Mesenchymal stem cell (in vitro differentiated cells and primary cell): ENCODE measurements at regions not wholly inside any gene's neighbourhood (a gene's known extent, or its start where the extent isn't known, plus 50 kb on each side); places are given as distances from the start of the nearest gene placed in this dataset.
"Not testable (repeated sequence)": the region's sequence is repeated elsewhere in the genome, so short reads cannot be mapped to it uniquely, and the experiment has no call there.

Source experiments
- DNase-seq: peaks from one replicate; pipeline ENCODE4 v3.0.0-alpha.2; 2013
- H2AFZ ChIP-seq: one replicate; pipeline ENCODE4 v1.6.1; 2013; ENCODE audit warnings: low read depth, mild to moderate bottlenecking, control low read depth, inconsistent platforms, low read length, moderate library complexity
- H2AK5ac ChIP-seq: 2 replicates; pipeline ENCODE4 v1.6.1; 2013; ENCODE audit warnings: low read length, moderate library complexity, mild to moderate bottlenecking, inconsistent platforms; ENCODE audit not compliant: severe bottlenecking
- H2BK120ac ChIP-seq: one replicate; pipeline ENCODE4 v1.6.1; 2013; ENCODE audit warnings: low read depth, mild to moderate bottlenecking, inconsistent platforms, low read length, moderate library complexity
- H2BK12ac ChIP-seq, 2 experiments: one replicate each; pipeline ENCODE4 v1.6.1; 2013; ENCODE audit warnings: inconsistent platforms in 2 of 2, low read length in 2 of 2, mild to moderate bottlenecking in 2 of 2, moderate library complexity in 2 of 2, control low read depth in 1 of 2
- H2BK15ac ChIP-seq: one replicate; pipeline ENCODE4 v1.6.1; 2013; ENCODE audit warnings: mild to moderate bottlenecking, low read depth, inconsistent platforms; ENCODE audit not compliant: poor library complexity, severe bottlenecking
- H2BK5ac ChIP-seq: 2 replicates; pipeline ENCODE4 v1.6.1; 2013; ENCODE audit warnings: low read depth, mild to moderate bottlenecking, low read length, control low read depth, inconsistent platforms; ENCODE audit not compliant: poor library complexity, severe bottlenecking
- H3K14ac ChIP-seq, 2 experiments: one replicate each; pipeline ENCODE4 v1.6.1; 2013; ENCODE audit warnings: inconsistent platforms in 2 of 2, low read length in 2 of 2, control low read depth in 1 of 2, mild to moderate bottlenecking in 1 of 2, moderate library complexity in 1 of 2
- H3K18ac ChIP-seq, 2 experiments: one replicate each; pipeline ENCODE4 v1.6.1; 2013; ENCODE audit warnings: inconsistent platforms in 2 of 2, low read length in 2 of 2, control low read depth in 1 of 2, low read depth in 1 of 2, mild to moderate bottlenecking in 1 of 2
- H3K23ac ChIP-seq, 2 experiments: one replicate each; pipeline ENCODE4 v1.6.1; 2013; ENCODE audit warnings: inconsistent platforms in 2 of 2, low read length in 2 of 2, mild to moderate bottlenecking in 2 of 2, moderate library complexity in 2 of 2, control low read depth in 1 of 2
- H3K27ac ChIP-seq: 2 replicates; pipeline ENCODE4 v1.5.1; 2013; ENCODE audit warnings: mild to moderate bottlenecking, moderate library complexity, low read length, control low read depth, inconsistent platforms; ENCODE audit not compliant: poor library complexity, severe bottlenecking
- H3K27me3 ChIP-seq, 2 experiments: 2 replicates each; pipeline versions ENCODE4 v1.6.1 to v1.7.0; 2013; ENCODE audit warnings: low read length in 2 of 2, mild to moderate bottlenecking in 2 of 2, moderate library complexity in 2 of 2, control low read depth in 1 of 2, inconsistent platforms in 1 of 2; ENCODE audit not compliant: control insufficient read depth in 1 of 2, insufficient read depth in 1 of 2
- H3K36me3 ChIP-seq, 2 experiments: 2 replicates each; pipeline versions ENCODE4 v1.6.1 to v1.7.0; 2013; ENCODE audit warnings: low read length in 2 of 2, control low read depth in 1 of 2, inconsistent platforms in 1 of 2, low read depth in 1 of 2, mild to moderate bottlenecking in 1 of 2; ENCODE audit not compliant: insufficient read depth in 2 of 2, control insufficient read depth in 1 of 2
- H3K4ac ChIP-seq, 2 experiments: one replicate each; pipeline ENCODE4 v1.6.1; 2013; ENCODE audit warnings: inconsistent platforms in 2 of 2, low read length in 2 of 2, mild to moderate bottlenecking in 2 of 2, moderate library complexity in 2 of 2, control low read depth in 1 of 2, low read depth in 1 of 2
- H3K4me1 ChIP-seq: 2 replicates; pipeline ENCODE4 v1.6.1; 2013; ENCODE audit warnings: low read depth, low read length, control low read depth; ENCODE audit not compliant: control insufficient read depth, insufficient read depth
- H3K4me2 ChIP-seq: 2 replicates; pipeline ENCODE4 v1.6.1; 2013; ENCODE audit warnings: low read length, mild to moderate bottlenecking, inconsistent platforms; ENCODE audit not compliant: poor library complexity, severe bottlenecking
- H3K4me3 ChIP-seq, 2 experiments: 2 replicates each; pipeline versions ENCODE4 v1.5.1 to v1.7.0; 2013; ENCODE audit warnings: low read length in 2 of 2, mild to moderate bottlenecking in 2 of 2, control low read depth in 1 of 2, low read depth in 1 of 2; ENCODE audit not compliant: insufficient read depth in 1 of 2
- H3K79me1 ChIP-seq: replicated peaks from 2 replicates; pipeline ENCODE4 v1.6.1; 2013; ENCODE audit warnings: mild to moderate bottlenecking, control low read depth, low read length, inconsistent platforms; ENCODE audit not compliant: poor library complexity, severe bottlenecking
- H3K9ac ChIP-seq: 2 replicates; pipeline ENCODE4 v1.7.0; 2013; ENCODE audit warnings: mild to moderate bottlenecking, low read length, moderate library complexity
- H3K9me3 ChIP-seq: 2 replicates; pipeline ENCODE4 v1.7.0; 2013; ENCODE audit warnings: mild to moderate bottlenecking, low read length; ENCODE audit not compliant: control insufficient read depth
- H4K8ac ChIP-seq: one replicate; pipeline ENCODE4 v1.6.1; 2013; ENCODE audit warnings: inconsistent platforms, mild to moderate bottlenecking, low read length, moderate library complexity
- H4K91ac ChIP-seq: one replicate; pipeline ENCODE4 v1.6.1; 2013; ENCODE audit warnings: mild to moderate bottlenecking, low read length, inconsistent platforms
- WGBS: methylation state at CpG from one replicate; pipeline ENCODE4 v1.1.7; 2013; ENCODE audit warnings: mixed read lengths; 5-methylcytosine and 5-hydroxymethylcytosine counted together

- H3K23ac ChIP-seq, H3K9ac ChIP-seq, H2BK12ac ChIP-seq, H3K9me3 ChIP-seq, H3K36me3 ChIP-seq, H3K79me1 ChIP-seq, H3K18ac ChIP-seq, H3K4me3 ChIP-seq, H2BK15ac ChIP-seq, H2AFZ ChIP-seq, H4K8ac ChIP-seq, H2BK5ac ChIP-seq, H2BK120ac ChIP-seq, H3K4me1 ChIP-seq, H3K4me2 ChIP-seq, H3K4ac ChIP-seq, H2AK5ac ChIP-seq, H4K91ac ChIP-seq, H3K27ac ChIP-seq, H3K14ac ChIP-seq, DNase-seq, H3K27me3 ChIP-seq: not testable (repeated sequence)
These were observed 267.3 kb downstream of the CCER1 start for GRCh38 chr12:90687682-90688081.

- no peak for DNase-seq
- no peak overlapping the region for H3K4me3 ChIP-seq
- no peak overlapping the region for H3K4ac ChIP-seq
- H2BK12ac ChIP-seq, result no peak overlapping the region
- no peak overlapping the region for H3K14ac ChIP-seq
- no peak overlapping the region for H3K18ac ChIP-seq
- H4K8ac ChIP-seq, result no peak overlapping the region
- H3K4me1 ChIP-seq, result no peaks in the 10 kb centered on the region
- no peak overlapping the region for H2AFZ ChIP-seq
- H2BK15ac ChIP-seq, result no peak overlapping the region
- no peaks in the 10 kb centered on the region for H3K36me3 ChIP-seq
- H3K4me2 ChIP-seq, result no peak overlapping the region
- H3K79me1 ChIP-seq, result no peaks in the 10 kb centered on the region
- H2AK5ac ChIP-seq, result no peak overlapping the region
- no peak overlapping the region for H4K91ac ChIP-seq
- WGBS, result no CpG with 5 or more reads among the region's 3 CpGs
- H3K27me3 ChIP-seq, result no peaks in the 10 kb centered on the region
- no peak overlapping the region for H3K23ac ChIP-seq
- no peak overlapping the region for H2BK120ac ChIP-seq
- H3K9me3 ChIP-seq, result no peaks in the 10 kb centered on the region
- H3K27ac ChIP-seq, result no peak overlapping the region
- no peak overlapping the region for H2BK5ac ChIP-seq
- no peak overlapping the region for H3K9ac ChIP-seq
These were observed 271.1 kb downstream of the CCER1 start for GRCh38 chr12:90683871-90684270.

DNA sequence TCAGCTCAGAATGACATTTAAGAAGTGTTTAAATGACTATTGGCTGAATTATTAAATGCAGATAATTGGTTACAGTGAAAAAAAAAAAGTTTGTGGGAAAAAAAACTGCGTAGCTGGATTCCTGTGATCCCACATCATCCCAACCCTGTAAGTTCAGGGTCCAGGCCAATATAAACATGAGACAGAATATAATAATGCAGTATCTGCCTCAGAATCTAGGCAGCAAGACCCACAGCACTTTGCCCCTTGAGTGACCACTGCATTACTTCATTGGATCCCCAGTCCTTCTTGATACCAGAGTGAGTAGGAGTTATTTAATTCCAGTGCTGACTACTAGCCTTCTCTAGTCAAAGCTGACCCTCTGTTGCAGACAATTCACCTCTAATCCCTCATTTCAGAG is 272.6 kb downstream of the CCER1 start:
- Histone ChIP-seq H2BK120ac (no peak overlapping the region), H3K9me3 (no peaks in the 10 kb centered on the region), H3K79me1 (no peaks in the 10 kb centered on the region), H3K4me2 (no peak overlapping the region), H3K18ac (no peak overlapping the region), H2BK12ac (no peak overlapping the region), H3K27ac (no peak overlapping the region), H3K23ac (no peak overlapping the region), H3K4me1 (no peaks in the 10 kb centered on the region), H4K8ac (no peak overlapping the region), H3K27me3 (no peaks in the 10 kb centered on the region), H2BK15ac (no peak overlapping the region), H2AFZ (no peak overlapping the region), H3K4me3 (no peak overlapping the region), H3K9ac (no peak overlapping the region), H3K14ac (no peak overlapping the region), H3K36me3 (no peaks in the 10 kb centered on the region), H2AK5ac (no peak overlapping the region), H3K4ac (no peak overlapping the region), H4K91ac (no peak overlapping the region), H2BK5ac (no peak overlapping the region)
- 82% methylated on average over 1 of the region's 1 CpG for WGBS
- no peak for DNase-seq

- Histone ChIP-seq H2BK15ac (no peak overlapping the region), H3K9me3 (no peaks in the 10 kb centered on the region), H2AK5ac (no peak overlapping the region), H2AFZ (no peak overlapping the region), H3K4me3 (no peak overlapping the region), H3K27ac (no peak overlapping the region), H3K4me1 (no peaks in the 10 kb centered on the region), H2BK12ac (no peak overlapping the region), H3K9ac (no peak overlapping the region), H3K14ac (no peak overlapping the region), H3K36me3 (no peaks in the 10 kb centered on the region), H2BK120ac (no peak overlapping the region), H3K79me1 (no peaks in the 10 kb centered on the region), H3K4ac (no peak overlapping the region), H2BK5ac (no peak overlapping the region), H3K23ac (no peak overlapping the region), H4K8ac (no peak overlapping the region), H3K4me2 (no peak overlapping the region), H3K27me3 (no peaks in the 10 kb centered on the region), H4K91ac (no peak overlapping the region), H3K18ac (no peak overlapping the region)
- WGBS, result 100% methylated on average over 1 of the region's 1 CpG
- DNase-seq, result no peak
These were observed 275.3 kb downstream of the CCER1 start for GRCh38 chr12:90679674-90680073.
